SKM-1 (cell line): ENCODE measurements at regions not wholly inside any gene's neighbourhood (a gene's known extent, or its start where the extent isn't known, plus 50 kb on each side); places are given as distances from the start of the nearest gene placed in this dataset.

ENCODE experiments used
- DNase-seq: peaks from one replicate; lab custom pipeline; 2025; ENCODE audit not compliant: unreplicated experiment; lab: John Stamatoyannopoulos, UW

DNA sequence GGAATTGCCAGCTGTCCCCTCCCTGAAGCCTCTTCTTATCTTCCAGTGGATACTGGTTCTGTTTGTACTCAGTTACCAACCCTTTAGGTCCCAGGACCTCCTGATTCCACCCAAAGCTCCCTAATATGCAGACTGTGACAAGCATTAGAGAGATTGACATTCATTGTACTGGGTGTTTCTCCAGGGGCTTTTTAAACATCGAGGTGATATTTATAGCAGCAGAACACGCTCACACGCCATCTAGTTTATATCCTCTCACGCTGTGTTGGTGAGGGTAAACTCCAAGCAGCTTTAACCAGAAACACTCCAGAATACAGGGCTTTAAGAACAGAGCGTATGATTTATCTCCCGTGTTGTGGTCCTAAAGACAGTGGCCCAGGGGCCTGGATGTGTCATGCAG is 238.4 kb downstream of the IRF8 start:
- no peak for DNase-seq

DNA sequence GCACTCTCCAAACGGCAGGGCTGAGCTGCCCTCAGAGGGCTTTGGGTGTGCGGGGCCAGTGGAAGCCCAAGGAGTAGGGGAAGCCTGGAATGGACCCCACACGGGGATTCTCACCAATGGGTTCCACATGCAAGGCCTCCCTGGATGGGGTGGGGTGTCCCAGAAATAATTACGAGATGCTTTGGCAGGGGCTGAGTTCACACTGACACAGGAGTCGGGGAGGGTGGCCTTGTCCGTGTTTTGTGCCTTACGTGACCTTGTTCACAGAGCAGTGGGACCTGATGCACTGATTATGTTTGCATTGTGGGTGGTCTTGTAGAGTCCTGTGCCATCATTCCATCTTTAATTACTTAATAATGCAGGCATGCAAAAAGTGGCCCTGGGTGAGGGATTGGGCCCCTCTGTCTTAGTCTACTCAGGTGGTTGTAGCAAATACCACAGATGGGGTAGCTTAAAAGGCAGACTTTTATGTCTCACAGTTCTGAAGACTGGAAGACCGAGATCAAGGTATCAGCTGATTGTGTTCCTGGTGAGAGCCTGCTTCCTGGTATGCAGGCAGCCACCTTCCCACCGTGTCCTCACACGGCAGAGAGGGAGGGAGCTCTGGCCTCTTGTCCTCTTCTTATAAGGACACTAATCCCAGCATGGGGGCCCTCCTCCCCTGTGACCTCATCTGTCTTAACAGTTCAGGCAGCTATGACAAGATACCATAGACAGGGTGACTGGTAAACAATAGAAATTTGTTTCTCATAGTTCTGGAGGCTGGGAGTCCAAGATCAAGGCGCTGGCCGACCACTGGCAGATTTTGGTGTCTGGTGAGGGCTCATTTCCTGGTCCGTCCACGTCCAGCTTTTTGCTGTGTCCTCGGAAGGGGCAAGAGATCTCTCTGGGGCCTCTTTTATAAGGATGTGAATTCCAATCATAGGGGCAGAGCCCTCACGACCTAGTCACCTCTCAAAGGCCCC is 239.4 kb downstream of the IRF8 start:
- no peak for DNase-seq

DNA sequence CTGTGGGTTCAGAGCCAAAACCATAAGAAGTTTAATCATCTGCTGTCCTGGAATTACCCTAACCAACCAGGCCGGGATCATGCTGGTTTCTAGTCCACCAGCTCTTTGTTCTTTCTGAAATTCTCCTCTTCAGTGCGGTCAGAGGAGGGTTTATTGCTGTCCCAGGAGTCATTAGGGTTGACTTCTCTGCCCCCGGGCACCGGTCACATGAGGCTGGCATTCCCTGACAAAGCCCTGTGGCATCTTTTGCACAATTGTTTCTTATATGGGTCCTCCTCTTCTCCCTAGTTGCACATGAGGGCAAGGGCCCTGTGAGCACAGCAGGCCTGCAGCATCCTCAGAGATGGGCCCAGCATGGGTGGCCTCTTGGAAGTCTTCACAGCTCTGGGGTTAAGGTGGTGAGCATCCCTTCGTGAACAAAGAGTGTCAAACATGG is 243.9 kb downstream of the IRF8 start:
- DNase-seq = no peak

DNA sequence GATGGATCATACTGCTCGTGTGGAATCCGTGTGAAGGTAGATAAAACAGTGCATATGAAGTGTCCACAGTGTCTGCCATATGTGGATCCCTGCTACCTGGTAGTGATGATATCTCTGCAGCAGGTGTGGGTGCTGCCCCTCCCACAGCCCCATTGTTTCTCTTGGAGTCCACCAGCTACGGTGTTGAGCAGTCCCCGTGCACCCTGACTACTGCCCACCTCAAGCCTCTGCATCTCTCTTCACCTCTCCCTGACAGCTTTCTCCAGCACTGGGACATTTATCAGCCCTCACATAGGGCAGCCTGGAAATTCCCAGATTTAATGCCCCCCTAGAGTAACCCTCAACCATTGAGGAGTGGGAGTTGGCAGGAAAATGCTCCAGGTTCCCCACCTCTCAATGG is 244.7 kb downstream of the IRF8 start:
- no peak for DNase-seq

DNA sequence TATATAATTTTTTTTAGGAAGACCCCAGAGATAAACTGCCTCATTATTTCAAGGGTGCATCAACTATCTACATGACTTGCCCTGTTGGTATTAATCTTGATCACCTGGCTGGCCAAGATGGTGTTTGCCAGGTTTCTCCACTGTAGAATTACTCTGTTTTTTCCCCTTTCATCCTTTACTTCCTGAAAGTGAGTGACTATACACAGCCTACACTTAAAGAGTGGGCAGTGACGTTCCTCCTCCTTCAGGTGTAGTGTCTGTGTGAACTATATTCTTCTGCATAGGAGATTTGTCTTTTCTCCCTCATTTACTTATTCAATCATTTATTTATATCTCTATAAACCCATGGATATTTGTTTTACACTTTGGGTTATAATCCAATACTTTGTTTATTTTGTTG is 246.7 kb downstream of the IRF8 start:
- DNase-seq = peak; percentile 2

DNA sequence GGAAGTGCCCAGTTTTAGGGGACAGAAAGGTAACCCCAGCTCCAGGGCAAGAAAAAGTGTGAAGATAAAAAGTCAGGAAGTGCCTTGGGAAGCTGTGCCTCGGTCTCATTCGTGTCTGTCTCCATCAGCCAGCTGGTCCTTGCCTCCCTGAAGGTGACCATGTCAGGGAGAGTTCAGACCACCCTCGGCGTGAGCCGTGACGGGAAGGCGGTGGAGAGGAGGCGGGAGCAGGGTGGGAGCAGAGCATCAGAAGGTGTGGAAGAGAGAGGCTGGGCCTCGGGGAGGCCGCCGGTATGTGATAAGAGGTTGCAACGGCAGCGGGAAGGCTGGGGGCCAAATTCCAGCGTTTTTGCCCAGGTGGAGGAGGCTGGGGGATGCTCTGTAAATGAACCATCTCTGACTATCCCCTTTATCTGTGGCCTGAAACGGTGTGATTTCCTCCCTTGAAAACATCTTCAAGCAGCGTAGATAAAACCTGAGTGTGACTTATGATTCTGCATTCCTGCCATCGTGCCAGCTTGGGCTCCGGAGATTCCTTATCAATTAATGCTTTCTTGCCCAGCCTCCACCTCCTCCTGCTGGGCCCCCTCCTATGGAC is 251.8 kb downstream of the IRF8 start:
- no peak for DNase-seq

DNA sequence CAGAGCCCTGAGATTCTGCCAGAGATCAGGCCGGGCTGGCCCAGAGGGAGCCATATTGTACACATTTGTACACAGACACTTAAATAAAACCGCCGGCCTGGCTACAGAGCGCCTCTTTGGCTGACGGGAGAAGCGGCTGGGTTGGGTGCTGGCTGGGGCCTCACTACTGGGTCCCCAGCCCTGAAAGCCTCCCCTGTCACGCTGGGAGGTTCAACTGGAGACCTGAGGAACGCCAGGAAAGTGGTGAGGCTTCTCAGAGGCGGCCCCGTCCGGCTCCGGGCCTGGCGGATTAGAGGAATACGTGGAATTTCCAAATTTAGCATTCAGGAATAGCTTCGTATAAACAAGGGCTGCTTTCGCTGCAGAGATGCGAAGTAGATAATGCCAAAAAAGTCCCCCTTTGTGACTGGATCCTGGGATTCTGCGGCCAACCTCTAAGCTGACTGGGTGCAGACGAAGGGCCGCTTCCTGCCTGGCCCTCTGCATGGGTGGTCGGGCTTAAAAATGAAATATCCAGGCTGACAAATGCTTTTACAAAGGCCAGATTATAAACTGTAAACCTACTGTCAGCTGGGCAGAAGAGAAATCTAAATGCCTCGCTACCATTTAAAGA is 252.4 kb downstream of the IRF8 start:
- no peak for DNase-seq

DNA sequence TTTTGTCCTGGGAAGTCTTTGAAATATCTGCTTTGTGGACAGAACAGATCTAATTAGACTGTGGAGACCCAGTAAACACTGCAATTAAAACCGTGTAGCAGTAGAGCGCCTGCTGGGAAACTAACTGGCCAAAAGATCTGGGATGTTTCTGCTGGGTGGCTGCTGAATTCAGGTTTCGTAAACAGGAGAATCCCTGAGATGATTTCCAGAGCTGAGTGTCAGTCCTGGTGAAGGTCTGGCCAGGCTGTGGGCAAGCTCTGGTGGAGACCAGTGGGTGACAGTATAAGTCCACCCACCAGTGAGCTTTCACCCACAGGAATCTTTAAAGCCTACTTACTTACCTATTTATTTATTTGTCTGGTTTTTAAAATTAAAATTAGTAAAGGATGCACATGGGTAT is 257.2 kb downstream of the IRF8 start:
- DNase-seq = no peak

DNA sequence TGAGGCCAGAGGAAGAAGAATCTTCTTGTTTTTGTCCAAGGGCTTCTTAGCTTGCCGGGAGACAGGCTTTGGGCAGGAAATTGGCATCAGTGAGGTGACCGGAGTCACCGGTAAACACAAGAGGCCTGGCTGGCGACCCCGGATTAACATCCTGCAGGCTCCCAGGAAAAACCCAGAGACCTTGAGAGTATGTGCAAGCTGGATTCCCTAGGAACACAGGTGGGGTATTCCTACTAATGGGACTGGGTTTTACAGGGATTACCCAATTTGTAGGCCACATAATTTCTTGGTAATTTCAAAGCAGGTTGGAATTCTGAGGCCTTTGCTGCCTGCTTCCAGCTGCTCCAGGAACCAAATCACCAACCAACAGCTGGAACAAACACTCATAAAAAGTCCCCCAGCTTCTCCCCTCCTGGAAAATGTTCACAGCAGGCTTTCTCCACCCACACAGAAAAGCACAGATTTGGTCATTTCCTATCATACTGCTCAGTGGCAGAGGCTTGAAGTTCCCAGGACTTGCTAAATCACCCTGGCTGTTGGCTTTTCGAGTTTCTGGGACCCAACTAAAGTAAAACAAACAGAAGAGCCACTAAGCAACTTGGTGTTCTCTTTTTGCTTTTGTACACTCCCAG is 258.8 kb downstream of the IRF8 start:
- no peak for DNase-seq

DNA sequence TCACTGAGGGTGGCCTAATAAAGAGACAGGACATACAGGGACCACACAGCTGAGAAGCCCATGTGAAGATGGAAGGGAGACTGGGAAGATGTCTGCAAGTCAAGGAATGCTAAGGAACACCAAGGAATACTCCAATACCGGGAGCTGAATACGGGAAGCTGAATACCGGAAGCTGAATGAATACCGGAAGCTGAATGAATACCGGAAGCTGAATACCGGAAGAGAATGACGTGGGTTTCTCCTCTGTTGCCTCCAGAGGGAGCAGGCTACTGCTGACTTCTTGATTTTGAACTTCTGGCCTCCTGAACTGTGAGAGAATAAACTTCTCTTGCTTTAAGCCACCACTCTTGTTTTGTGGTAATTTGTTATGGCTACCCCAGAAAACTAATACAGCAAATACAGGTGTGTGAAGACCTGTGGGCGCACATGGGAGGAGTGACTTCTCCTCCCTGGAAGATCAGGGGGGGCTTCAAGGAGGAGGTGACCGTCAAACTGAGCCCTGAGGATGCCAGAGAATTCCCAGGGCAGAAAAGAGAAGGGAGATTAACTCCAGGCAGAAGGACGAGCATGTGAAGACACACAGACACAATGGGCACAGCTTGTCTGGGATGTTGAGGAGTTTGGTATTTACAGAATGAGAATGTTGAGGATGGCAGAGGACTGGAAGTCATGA is 259.9 kb downstream of the IRF8 start:
- no peak for DNase-seq

DNA sequence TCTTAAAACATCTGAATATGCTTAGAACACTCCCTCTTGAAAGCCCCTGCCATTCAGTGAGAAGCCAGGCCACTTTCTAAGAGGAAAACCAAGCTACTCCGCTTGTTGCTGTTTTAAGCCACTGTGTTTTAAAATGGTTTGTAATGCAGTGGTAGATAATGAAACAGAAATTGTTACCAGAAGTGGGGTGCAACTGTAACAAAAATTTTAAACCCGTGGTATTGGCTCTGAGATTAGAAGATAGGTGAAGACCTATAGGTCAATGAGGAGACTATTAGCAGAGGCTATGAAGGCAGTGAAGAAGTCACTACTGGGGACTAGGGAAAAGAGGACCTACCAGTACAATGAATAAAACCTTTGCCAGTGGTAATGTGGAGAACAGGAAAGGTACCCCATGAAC is 266.5 kb downstream of the IRF8 start:
- no peak for DNase-seq

DNA sequence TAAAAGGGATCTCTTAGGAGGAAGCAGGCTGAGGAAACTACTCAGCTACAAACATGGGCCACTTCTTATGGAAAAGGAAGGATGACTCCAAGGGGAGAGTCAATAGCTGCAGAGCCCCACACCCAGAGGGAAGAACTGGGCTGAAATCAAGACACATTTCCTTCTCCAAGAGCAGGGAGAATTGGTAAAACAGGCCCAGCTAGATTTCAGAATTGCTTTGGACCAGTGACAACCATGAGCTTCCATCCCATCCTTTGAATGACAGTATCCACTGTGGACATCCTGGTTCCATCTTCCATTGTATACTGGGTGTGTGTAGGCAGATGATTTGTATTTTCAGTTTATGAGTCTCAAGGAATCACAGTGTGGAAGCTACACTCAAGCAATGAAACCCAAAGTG is 267.5 kb downstream of the IRF8 start:
- no peak for DNase-seq

DNA sequence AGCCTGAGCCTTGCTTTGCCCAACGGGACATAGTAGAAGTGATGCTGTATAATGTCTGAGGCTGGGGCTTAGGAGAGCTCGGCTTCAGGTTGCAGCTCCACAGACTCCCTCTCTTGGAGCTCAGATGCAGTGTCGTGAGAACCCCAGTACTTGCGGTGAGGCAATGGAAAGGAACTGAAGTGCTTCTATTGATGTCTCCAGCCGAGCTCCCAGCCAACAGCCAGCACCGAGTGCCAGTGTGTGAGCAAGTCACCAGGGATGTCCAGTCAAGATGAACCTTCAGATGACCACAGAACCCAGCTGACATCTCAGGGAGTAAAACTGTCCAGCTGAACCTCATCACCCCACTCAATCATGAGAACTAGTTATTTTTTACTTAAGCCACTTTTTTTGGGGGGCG is 268.1 kb downstream of the IRF8 start:
- DNase-seq = no peak

DNA sequence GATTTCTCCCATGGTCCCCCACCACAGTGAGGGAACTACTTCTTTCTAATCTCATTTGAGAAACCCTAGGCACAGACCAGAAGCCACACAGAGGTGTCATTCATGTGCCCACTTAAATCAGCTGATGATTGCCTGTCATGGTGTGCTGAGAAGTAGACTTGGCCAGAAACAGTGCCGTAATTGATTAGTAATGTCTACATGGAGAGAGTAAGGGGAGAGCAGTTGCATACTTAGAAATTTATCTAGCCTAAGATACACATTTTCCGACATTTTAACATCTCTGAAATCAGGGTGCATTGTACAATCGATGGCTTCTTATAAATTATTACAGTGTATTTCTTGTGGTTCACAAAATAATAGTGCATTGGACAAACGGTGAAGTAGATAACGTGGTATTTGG is 271.8 kb downstream of the IRF8 start:
- DNase-seq = no peak

DNA sequence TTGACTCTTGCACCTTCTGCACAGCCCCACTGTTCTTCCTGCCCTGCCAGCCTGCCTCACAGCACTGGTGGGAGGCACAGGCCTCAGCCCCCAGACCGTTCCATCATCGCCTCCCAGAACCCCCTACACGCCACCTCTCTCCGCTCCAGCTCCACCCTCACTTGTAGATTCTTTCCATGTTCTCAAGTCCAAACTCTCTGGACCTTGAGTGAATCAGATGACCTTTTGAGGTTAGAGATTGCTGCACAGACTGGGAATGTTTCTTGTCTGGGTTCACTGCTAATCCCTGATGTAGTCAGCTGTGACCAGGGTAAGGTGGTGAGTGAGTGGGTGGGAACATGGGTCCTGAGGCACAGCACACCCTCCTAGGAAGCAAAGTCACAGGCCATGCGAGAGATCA is 272.4 kb downstream of the IRF8 start:
- no peak for DNase-seq

DNA sequence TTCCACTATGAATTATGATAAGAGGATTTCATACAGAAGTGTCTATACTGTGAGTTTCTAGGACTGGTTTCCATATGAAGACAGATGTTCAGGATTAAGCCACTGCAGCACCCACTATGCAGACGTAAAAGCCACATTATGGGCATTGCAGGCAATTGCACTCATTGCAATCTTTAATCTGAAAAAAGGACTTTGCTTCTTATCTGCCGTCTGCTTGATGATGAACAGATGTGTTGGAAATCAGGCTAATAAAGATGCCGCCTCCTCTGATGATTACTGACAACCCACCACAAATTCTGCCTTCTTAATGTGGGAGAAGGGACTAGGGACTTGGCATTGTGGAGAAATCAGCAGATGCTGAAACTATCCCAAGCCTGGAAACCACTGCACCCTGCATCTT is 276.9 kb downstream of the IRF8 start:
- DNase-seq = no peak

DNA sequence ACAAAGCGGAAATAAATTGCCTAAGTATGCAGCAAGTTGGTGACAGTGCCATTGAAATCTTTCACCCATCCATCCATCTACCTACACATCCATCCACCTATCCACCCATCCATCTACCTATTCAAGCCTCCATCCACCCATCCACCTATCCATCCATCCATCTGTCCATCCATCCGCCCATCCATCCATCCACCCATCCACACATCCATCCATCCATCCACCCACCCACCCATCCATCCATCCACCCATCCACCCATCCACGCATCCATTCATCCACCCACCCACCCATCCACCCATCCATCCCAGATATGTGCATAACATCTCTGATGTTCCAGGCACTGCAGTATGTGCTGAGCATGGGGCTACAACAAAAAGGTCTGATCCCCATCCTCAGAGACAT is 277.5 kb downstream of the IRF8 start:
- DNase-seq = no peak

DNA sequence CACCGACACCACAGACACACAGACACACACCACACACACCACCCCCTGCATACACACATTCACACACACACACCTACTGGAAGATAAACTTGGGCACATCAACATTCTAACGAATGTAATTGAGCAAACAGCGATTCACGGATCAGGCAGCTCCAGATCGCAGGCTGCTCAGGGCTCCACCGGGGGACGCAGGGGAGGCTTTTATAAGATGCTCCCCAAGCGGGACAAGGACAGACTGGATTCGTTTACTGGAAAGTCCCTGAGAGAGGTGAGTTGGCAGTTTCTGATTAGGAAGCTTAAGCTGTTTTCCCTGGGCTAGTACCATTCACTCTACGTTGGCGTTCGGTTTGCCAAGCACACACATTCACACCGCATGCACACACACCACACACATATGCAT is 281.3 kb downstream of the IRF8 start:
- DNase-seq = no peak

DNA sequence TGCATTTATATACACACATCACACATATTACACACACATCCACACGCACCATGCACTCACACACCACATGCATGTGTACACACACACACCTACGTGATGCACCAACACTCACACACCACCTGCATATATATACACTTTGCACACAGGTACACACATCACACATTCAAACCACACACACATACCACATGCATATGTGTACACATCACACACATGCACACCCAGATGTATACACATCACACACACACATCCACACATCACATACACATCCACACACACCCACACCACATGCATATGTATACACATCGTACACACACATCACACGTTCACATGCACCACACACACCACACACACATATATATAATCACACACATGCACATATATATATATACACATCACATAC is 281.8 kb downstream of the IRF8 start:
- DNase-seq = no peak

DNA sequence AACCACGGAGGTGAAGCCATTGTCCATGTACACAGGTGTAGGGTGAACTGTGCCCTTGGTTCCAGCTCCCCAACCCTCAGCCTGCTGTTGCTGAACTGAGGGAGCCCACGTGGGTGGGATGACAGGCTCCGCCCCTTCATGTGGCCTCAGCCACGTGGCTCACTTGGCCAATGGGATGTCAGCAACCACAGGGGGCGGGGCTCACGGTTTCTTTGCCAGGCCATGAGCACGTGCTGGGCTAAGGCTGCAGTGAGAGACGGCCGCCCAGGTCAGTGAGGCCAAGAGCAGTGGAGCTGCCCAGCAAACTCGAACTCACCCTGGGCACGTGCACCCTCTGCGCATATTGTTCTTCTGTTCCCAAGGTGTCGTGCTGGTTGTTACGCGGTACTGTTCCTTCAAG is 282.6 kb downstream of the IRF8 start:
- DNase-seq = no peak

DNA sequence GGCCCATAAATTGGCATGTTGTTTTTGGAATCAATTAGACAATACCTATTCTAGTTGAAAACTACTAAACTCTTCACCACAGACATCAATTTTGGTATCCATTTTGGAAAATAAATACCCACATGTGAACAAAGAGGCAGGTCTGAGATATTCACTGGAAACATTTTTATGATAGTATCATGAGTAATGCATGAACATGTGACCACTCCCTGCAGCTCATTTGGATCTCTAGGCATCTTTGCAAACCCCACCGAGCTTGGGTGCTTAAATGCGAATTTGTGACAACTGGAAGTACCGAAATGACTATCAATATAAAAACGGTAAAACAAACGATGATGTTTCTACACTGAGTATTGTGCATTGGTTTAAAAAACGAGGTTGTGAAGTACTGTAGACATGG is 285.2 kb downstream of the IRF8 start:
- no peak for DNase-seq
